ENCODE measurements at regions not wholly inside any gene's neighbourhood (a gene's known extent, or its start where the extent isn't known, plus 50 kb on each side); places are given as distances from the start of the nearest gene placed in this dataset.

DNA sequence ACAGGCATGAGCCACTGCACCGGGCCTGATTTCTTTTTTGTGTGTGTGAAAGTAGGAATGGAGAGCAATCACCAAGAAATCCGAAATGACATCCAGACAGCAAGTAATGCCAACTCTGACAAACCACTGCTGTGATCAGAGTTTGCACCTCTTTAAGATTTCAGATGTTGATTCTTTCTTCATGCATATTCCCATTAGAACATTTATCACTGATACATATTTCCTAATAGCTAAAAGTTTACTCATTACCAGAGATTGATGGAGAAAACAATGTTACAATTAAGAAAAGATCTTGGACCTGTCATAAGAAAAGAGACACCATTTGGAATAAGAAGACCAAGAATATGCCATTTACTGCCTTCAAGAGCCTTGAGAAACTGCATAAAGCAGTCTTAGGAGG lies 217.0 kb upstream of the MGAT4C start:
- H4K20me1 ChIP-seq (ENCODE audit: control insufficient read depth, extremely low read depth, insufficient read depth, low read length) = no peaks in the 10 kb centered on the region
- dilution Hi-C loops (cut with MboI; ENCODE audit: extremely low pct_ligation_motif_present, low sequenced_read_pairs) = no loop called here
- H3K9ac ChIP-seq (ENCODE audit: control insufficient read depth, extremely low read depth, insufficient read depth, low read length) = no peak overlapping the region
- no peak overlapping the region for H2AFZ ChIP-seq (ENCODE audit: control insufficient read depth, low read length)
- TF ChIP-seq, protein P1, sequence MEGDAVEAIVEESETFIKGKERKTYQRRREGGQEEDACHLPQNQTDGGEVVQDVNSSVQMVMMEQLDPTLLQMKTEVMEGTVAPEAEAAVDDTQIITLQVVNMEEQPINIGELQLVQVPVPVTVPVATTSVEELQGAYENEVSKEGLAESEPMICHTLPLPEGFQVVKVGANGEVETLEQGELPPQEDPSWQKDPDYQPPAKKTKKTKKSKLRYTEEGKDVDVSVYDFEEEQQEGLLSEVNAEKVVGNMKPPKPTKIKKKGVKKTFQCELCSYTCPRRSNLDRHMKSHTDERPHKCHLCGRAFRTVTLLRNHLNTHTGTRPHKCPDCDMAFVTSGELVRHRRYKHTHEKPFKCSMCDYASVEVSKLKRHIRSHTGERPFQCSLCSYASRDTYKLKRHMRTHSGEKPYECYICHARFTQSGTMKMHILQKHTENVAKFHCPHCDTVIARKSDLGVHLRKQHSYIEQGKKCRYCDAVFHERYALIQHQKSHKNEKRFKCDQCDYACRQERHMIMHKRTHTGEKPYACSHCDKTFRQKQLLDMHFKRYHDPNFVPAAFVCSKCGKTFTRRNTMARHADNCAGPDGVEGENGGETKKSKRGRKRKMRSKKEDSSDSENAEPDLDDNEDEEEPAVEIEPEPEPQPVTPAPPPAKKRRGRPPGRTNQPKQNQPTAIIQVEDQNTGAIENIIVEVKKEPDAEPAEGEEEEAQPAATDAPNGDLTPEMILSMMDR (optimal IDR thresholded peaks at IDR 0.05 in 1 of 3, IDR thresholded peaks at IDR 0.05 in 1 of 3, conservative IDR thresholded peaks at IDR 0.05 in 1 of 3; ENCODE audit: extremely low read depth in 1 of 3, insufficient read depth in 2 of 3, low read length in 3 of 3) = no peak
- TF ChIP-seq EZH2 (IDR thresholded peaks at IDR 0.05; ENCODE audit: low read length) = no peak
- no peaks in the 10 kb centered on the region for H3K79me2 ChIP-seq (ENCODE audit: control insufficient read depth, insufficient read depth, low read length)
- no peaks in the 10 kb centered on the region for H3K4me1 ChIP-seq (ENCODE audit: control insufficient read depth, extremely low read depth, insufficient read depth, low read length)
- no peaks in the 10 kb centered on the region for H3K9me1 ChIP-seq (ENCODE audit: control insufficient read depth, extremely low read depth, insufficient read depth, low read length)
- H3K9me3 ChIP-seq (ENCODE audit: control insufficient read depth, low read depth, low read length) = no peaks in the 10 kb centered on the region
- H3K4me2 ChIP-seq (ENCODE audit: control insufficient read depth, extremely low read depth, insufficient read depth, low read depth, low read length) = no peak overlapping the region
- H3K4me3 ChIP-seq (ENCODE audit: control insufficient read depth in 2 of 3, extremely low read depth in 1 of 3, insufficient read depth in 2 of 3, low read depth in 1 of 3, low read length in 3 of 3) = no peak overlapping the region
- no peaks in the 10 kb centered on the region for H3K36me3 ChIP-seq (ENCODE audit: control insufficient read depth in 2 of 2, extremely low read depth in 1 of 2, insufficient read depth in 2 of 2, low read length in 2 of 2)
- H3K27me3 ChIP-seq (ENCODE audit: control insufficient read depth, extremely low read depth, insufficient read depth, low read length) = no peaks in the 10 kb centered on the region
- no peak overlapping the region for H3K27ac ChIP-seq (ENCODE audit: control insufficient read depth, insufficient read depth, low read length)
- no peak for FAIRE-seq
- no peak for DNase-seq (ENCODE audit: low read depth, low spot score)

DNA sequence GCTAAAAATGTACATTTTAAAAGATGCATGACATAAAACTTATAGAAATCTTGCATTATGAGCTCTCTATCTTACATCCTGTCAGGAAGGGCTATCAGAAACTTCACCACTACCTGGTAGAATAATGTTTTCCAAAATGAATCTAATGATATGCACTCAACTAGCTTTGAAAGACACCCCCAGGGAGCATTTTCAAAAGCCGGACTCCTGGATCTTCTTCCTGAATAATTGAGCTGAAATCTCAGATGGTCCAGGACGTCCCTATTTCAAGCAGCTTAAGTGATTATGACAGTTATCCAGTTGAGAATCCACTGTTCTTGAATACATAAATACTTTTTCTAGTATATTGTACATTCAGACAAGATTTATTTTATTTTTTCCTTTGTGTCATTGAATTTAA lies 200.6 kb upstream of the MGAT4C start:
- no peaks in the 10 kb centered on the region for H4K20me1 ChIP-seq (ENCODE audit: control insufficient read depth, extremely low read depth, insufficient read depth, low read length)
- dilution Hi-C loops (cut with MboI; ENCODE audit: extremely low pct_ligation_motif_present, low sequenced_read_pairs) = no loop called here
- no peak for FAIRE-seq

More for the DNA sequence above, 200.6 kb upstream of the MGAT4C start:
- H3K4me2 ChIP-seq (ENCODE audit: control insufficient read depth, extremely low read depth, insufficient read depth, low read depth, low read length) = no peak overlapping the region
- DNase-seq (ENCODE audit: low read depth, low spot score) = no peak
- no peaks in the 10 kb centered on the region for H3K9me1 ChIP-seq (ENCODE audit: control insufficient read depth, extremely low read depth, insufficient read depth, low read length)
- no peaks in the 10 kb centered on the region for H3K27me3 ChIP-seq (ENCODE audit: control insufficient read depth, extremely low read depth, insufficient read depth, low read length)
- no peaks in the 10 kb centered on the region for H3K79me2 ChIP-seq (ENCODE audit: control insufficient read depth, insufficient read depth, low read length)
- no peaks in the 10 kb centered on the region for H3K9me3 ChIP-seq (ENCODE audit: control insufficient read depth, low read depth, low read length)
- H3K36me3 ChIP-seq (ENCODE audit: control insufficient read depth in 2 of 2, extremely low read depth in 1 of 2, insufficient read depth in 2 of 2, low read length in 2 of 2) = no peaks in the 10 kb centered on the region
- no peak overlapping the region for H3K4me3 ChIP-seq (ENCODE audit: control insufficient read depth in 2 of 3, extremely low read depth in 1 of 3, insufficient read depth in 2 of 3, low read depth in 1 of 3, low read length in 3 of 3)
- H2AFZ ChIP-seq (ENCODE audit: control insufficient read depth, low read length) = no peak overlapping the region
- no peaks in the 10 kb centered on the region for H3K4me1 ChIP-seq (ENCODE audit: control insufficient read depth, extremely low read depth, insufficient read depth, low read length)
- H3K9ac ChIP-seq (ENCODE audit: control insufficient read depth, extremely low read depth, insufficient read depth, low read length) = no peak overlapping the region
- H3K27ac ChIP-seq (ENCODE audit: control insufficient read depth, insufficient read depth, low read length) = no peak overlapping the region
- no peak for TF ChIP-seq EZH2 (IDR thresholded peaks at IDR 0.05; ENCODE audit: low read length)
- TF ChIP-seq, protein P1 (optimal IDR thresholded peaks at IDR 0.05 in 1 of 3, IDR thresholded peaks at IDR 0.05 in 1 of 3, conservative IDR thresholded peaks at IDR 0.05 in 1 of 3; ENCODE audit: extremely low read depth in 1 of 3, insufficient read depth in 2 of 3, low read length in 3 of 3) = no peak

Data from keratinocyte (primary cell).